ENCODE measurements at regions not wholly inside any gene's neighbourhood (a gene's known extent, or its start where the extent isn't known, plus 50 kb on each side); places are given as distances from the start of the nearest gene placed in this dataset.

DNA sequence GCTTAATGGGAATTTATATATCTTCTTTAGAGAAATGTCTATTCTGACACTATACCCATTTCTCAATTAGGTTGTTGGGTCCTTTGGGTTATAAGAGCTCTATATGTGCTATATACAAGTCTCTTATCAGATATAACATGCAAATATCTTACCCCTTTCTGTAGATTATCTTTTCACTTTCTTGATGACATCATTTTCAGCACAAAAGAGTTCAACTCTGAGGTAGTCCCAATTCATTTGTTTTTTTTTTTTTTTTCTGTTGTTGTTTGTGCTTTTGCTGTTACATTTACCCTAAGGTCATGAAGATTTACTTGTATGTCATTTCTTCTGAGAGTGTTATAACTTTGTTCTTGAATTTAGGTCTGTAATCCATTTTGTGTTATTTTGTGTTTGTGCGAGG is 326.4 kb downstream of the CENPC start:
- ChIA-PET CTCF (no interaction called here), POLR2A (no interaction called here)
- TF ChIP-seq JUN (IDR thresholded peaks at IDR 0.05; ENCODE audit: borderline replicate concordance, insufficient read depth, insufficient read length, low read depth) (no peak), POLR2AphosphoS5 (IDR thresholded peaks at IDR 0.05; ENCODE audit: insufficient read depth, low read depth, low read length) (no peak), EZH2 (IDR thresholded peaks at IDR 0.05; ENCODE audit: borderline replicate concordance, low read depth, low read length, severe bottlenecking) (no peak), FOS (IDR thresholded peaks at IDR 0.05; ENCODE audit: borderline replicate concordance, insufficient read depth, low read length) (no peak), MYC (IDR thresholded peaks at IDR 0.05; ENCODE audit: low read depth, low read length) (no peak), GATA2 (IDR thresholded peaks at IDR 0.05; ENCODE audit: insufficient read depth, insufficient read length, low read depth, low read length) (no peak), POLR2A (IDR thresholded peaks at IDR 0.05; ENCODE audit: low read depth, low read length) (no peak)
- TF ChIP-seq, protein P1, sequence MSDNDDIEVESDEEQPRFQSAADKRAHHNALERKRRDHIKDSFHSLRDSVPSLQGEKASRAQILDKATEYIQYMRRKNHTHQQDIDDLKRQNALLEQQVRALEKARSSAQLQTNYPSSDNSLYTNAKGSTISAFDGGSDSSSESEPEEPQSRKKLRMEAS (IDR thresholded peaks at IDR 0.05; ENCODE audit: insufficient read depth, insufficient read length) = no peak
- TF ChIP-seq, protein P2, sequence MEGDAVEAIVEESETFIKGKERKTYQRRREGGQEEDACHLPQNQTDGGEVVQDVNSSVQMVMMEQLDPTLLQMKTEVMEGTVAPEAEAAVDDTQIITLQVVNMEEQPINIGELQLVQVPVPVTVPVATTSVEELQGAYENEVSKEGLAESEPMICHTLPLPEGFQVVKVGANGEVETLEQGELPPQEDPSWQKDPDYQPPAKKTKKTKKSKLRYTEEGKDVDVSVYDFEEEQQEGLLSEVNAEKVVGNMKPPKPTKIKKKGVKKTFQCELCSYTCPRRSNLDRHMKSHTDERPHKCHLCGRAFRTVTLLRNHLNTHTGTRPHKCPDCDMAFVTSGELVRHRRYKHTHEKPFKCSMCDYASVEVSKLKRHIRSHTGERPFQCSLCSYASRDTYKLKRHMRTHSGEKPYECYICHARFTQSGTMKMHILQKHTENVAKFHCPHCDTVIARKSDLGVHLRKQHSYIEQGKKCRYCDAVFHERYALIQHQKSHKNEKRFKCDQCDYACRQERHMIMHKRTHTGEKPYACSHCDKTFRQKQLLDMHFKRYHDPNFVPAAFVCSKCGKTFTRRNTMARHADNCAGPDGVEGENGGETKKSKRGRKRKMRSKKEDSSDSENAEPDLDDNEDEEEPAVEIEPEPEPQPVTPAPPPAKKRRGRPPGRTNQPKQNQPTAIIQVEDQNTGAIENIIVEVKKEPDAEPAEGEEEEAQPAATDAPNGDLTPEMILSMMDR (IDR thresholded peaks at IDR 0.05; ENCODE audit: extremely low read depth in 1 of 2, insufficient read depth in 1 of 2, low read depth in 1 of 2, low read length in 2 of 2) = no peak
- DNase-seq (ENCODE audit: low read depth, low spot score) (no peak), FAIRE-seq (no peak)
- no TSS peak for BruUV-seq (replicated peaks)
- no peak overlapping the region for H3K4me2 ChIP-seq (ENCODE audit: insufficient read depth, low read length)
- no peaks in the 10 kb centered on the region for H3K36me3 ChIP-seq (ENCODE audit: control insufficient read depth in 2 of 2, extremely low read depth in 1 of 2, insufficient read depth in 2 of 2, low read length in 2 of 2)
- H2AFZ ChIP-seq (ENCODE audit: low read depth, low read length) = no peak overlapping the region
- intact Hi-C loops (cut with micrococcal nuclease) (no loop called here), dilution Hi-C loops (cut with MboI; ENCODE audit: extremely low pct_ligation_motif_present, low sequenced_read_pairs) (no loop called here)
- no peaks in the 10 kb centered on the region for H3K9me1 ChIP-seq (replicated peaks; ENCODE audit: control insufficient read depth, extremely low read depth, insufficient read depth, low read length)
- no peaks in the 10 kb centered on the region for H3K4me1 ChIP-seq (ENCODE audit: control insufficient read depth, extremely low read depth, insufficient read depth, low read length)
- no peaks in the 10 kb centered on the region for H3K9me3 ChIP-seq (replicated peaks; ENCODE audit: control insufficient read depth, insufficient read depth, low read length)
- H3K9ac ChIP-seq (replicated peaks; ENCODE audit: extremely low read depth, insufficient read depth, low read length) = no peak overlapping the region
- H3K27ac ChIP-seq (ENCODE audit: insufficient read depth, low read depth, low read length) = no peak overlapping the region
- H4K20me1 ChIP-seq (replicated peaks; ENCODE audit: control insufficient read depth, extremely low read depth, insufficient read depth, low read length) = no peaks in the 10 kb centered on the region
- H3K27me3 ChIP-seq (ENCODE audit: control insufficient read depth in 2 of 2, insufficient read depth in 2 of 2, low read length in 2 of 2) = no peaks in the 10 kb centered on the region
- no peaks in the 10 kb centered on the region for H3K79me2 ChIP-seq (ENCODE audit: control insufficient read depth, insufficient read depth, low read length)
- no peak overlapping the region for H3K4me3 ChIP-seq (replicated peaks in 1 of 3; ENCODE audit: insufficient read depth in 1 of 3, low read depth in 1 of 3, low read length in 3 of 3)

All from endothelial cell of umbilical vein (primary cell).